HG02678 (cell line): ENCODE measurements at regions not wholly inside any gene's neighbourhood (a gene's known extent, or its start where the extent isn't known, plus 50 kb on each side); places are given as distances from the start of the nearest gene placed in this dataset.
"Not testable (repeated sequence)": the region's sequence is repeated elsewhere in the genome, so short reads cannot be mapped to it uniquely, and the experiment has no call there.

Source experiments
- ATAC-seq: cut with Tn5 transposase; IDR thresholded peaks from one replicate; pipeline ENCODE4 v1.9.1; 2021; ENCODE audit warnings: mild to moderate bottlenecking, moderate library complexity; ENCODE audit not compliant: unreplicated experiment

DNA sequence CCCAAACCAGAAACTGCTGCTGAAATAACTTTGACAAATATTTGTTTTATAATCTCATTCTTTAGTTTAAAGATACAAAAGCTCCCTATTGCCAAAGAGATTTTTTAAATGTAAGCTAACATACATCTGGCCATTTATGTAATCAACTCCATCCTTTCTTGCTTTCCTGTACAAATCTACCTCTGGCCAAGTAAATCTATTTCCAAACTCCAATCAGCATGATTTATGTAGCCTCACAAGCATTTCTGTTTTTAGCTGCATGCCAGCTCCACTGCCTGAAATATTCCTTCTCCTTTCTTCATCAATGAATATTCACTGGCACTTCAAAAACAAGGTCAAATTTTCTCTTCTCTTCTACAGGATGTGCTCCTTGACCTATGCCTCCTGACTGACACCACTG lies 80.0 kb downstream of the SHOX2 start:
- ATAC-seq = no peak

- not testable (repeated sequence) for ATAC-seq
Observed at GRCh38 chr3:158019897-158020296, 86.3 kb downstream of the SHOX2 start.

- no peak for ATAC-seq
Observed at GRCh38 chr3:158018462-158018861, 87.8 kb downstream of the SHOX2 start.

DNA sequence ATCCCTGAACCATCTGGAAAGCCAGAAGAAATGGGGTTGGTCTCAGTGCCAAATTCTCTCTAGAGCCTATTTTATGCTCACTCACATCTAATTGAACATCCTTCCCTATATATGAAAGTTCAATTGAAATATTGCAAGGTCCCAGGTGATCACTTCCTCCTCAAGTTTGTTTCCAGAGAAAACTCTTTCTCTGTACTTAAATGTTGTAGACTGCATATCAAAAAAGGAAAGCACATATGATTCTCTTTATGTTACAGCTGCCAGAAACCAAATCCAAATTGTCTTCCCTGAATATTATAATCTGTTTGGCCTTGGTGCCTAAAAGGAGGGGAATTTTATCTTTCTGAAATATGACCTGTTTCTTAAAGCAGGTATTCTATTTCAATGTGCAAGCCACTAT lies 93.3 kb downstream of the SHOX2 start:
- ATAC-seq = no peak

GRCh38 chr3:158005391-158006100 lies 100.7 kb downstream of the SHOX2 start:
- no peak for ATAC-seq

DNA sequence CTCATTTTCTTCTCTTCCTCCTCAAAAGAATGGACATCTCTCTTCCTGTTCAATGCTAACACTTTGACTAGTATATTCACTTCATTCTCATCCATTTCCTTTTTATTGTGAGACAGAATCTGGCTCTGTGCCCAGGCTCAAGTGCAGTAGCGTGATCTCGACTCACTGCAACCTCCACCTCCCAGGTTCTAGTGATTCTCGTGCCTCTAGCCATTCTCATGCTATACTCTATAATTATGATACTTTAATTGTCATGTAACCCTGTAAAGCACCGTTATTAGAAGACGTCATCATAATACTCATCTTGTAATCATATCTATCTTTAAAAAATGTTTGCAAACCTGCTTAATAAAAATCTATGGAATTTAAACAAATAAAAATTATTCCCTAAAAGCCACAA lies 107.0 kb downstream of the SHOX2 start:
- ATAC-seq = no peak

DNA sequence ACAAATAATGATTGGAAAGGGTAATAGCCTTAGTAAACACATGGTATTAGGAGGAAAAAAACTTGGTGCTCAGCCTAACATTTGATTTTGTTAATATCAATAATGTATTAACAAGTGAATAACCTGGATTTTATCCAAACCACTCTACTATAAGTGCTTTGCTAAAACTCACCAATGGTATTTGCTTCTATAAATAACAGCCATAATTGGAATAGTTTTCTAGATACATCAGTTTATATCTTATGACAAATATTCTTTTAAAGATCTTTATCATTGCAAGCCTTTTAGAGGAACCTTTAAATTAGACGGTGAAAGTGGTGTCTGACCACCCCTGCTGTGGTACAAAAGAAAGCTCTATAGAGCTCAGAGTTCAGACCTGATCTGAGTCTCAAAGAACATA lies 123.9 kb downstream of the SHOX2 start:
- ATAC-seq = no peak

GRCh38 chr3:157981819-157982218 lies 124.4 kb downstream of the SHOX2 start:
- ATAC-seq = no peak

GRCh38 chr3:157979022-157979421 lies 127.2 kb downstream of the SHOX2 start:
- no peak for ATAC-seq

GRCh38 chr3:157961665-157962064 lies 144.6 kb downstream of the SHOX2 start:
- ATAC-seq = no peak

- ATAC-seq = no peak
Observed at GRCh38 chr3:157958457-157958856, 147.8 kb downstream of the SHOX2 start.

DNA sequence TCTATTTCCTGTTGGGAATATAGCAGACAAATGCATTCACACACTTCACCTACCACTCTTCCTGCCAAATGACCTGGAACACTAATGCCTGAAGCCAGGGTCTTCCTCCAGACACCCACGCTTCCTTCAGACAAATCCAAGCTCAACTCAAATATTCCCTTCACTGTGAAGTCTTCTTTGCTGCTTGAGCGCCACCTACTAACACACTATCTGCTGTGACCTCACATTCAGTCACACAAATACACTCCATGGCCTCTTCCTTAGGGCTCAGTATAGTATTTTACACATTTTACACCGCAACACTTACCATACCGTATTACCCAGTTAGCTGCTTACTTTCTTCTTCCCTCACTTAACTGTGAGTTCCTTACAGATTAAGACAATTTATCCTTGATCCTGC lies 149.4 kb downstream of the SHOX2 start:
- ATAC-seq = no peak

DNA sequence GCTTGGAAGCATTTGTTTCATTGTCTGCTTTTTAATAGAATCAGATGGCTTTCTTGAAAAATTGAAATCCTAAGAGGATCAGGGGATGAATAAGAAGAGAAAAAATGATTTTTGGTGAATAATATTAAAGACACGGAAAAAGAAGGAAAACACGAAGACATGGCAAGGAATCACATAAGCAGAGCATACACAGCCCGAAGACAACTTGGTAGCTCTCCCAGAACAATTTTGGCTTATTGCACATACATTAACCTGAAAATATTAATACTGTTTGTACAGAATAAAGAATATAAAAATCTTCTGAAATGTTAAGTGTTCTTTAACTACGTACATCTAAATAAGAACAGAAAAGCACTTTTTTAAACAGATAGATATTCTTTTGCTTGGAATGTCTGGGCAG lies 150.0 kb downstream of the SHOX2 start:
- ATAC-seq = no peak

DNA sequence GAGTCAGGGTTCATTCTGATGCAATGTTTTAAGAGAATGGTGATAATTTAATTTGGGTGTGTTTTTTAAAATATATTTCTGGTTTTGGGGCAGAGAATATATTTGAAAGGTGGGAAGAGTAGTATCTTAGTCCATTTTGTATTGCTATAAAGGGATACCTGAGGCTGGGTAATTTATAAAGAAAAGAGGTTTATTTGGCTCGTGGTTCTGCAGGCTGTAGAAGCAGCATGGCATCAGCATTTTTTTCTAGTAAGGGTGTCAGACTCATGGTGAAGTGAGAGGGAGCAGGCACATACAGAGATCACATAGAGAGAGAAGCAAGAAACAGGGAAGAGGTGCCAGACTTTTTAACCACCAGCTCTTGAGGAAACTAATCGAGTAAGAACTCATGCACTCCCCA lies 152.7 kb downstream of the SHOX2 start:
- no peak for ATAC-seq

GRCh38 chr3:157948605-157949383 lies 157.4 kb downstream of the SHOX2 start:
- no peak for ATAC-seq

GRCh38 chr3:157939166-157939565 lies 167.1 kb downstream of the SHOX2 start:
- no peak for ATAC-seq

GRCh38 chr3:157938154-157938779 lies 168.0 kb downstream of the SHOX2 start:
- ATAC-seq = no peak

GRCh38 chr3:157931517-157931916 lies 174.7 kb downstream of the SHOX2 start:
- ATAC-seq = no peak

DNA sequence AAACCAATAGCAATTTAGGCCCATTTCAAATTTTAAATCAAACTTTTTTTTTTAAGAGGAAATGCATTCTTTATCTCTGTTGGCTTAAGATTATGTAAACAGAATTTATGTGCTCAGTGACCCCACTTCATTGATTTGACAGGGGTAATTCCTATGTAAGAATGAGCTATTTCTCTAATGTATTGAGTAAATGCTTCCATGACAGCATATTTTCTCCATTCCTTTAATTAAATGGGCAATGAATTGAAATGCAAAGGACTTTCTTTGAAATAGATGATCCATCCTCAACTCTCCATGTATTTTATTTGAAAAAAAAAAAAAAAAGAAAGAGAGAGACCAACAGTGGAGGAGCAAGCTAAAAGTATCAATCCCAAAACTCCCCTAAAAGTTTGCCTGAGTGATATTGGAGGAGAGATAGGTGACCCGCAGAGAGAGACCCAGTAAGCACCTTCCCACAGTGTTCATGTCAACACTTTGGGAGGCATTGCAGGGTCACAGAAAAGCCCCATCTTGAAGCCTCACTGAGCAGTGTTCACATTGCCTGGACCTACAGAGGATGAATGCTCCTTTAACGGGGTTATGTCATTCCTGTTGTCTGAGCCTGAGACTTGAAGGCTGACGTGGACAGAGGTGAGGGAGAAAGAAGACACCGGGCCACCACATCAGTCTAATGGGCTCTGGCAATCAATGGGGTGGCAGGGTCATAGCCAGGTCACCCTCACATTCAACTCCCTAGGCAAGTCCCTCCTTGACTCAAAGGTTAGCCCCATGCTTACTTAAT lies 176.0 kb downstream of the SHOX2 start:
- ATAC-seq = no peak

DNA sequence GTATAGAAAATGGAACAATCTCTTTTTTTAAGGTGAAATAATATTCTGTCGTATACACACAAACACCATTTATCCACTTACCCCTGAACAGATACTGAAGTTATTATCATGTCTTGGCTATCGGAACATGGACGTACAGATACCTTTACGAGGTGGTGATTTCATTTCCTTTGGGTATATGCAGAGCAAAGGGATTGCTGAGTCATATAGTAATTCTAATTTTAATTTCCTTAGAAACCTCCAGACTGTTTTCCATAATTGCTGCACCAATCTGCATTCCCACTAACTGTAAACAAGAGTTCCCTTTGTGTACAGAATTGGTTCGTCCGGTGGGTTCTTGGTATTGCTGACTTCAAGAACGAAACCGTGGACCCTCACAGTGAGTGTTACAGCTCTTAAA lies 179.4 kb downstream of the SHOX2 start:
- ATAC-seq = no peak

- no peak for ATAC-seq
Observed at GRCh38 chr3:157922614-157923013, 183.6 kb downstream of the SHOX2 start.
